ENCODE measurements at regions not wholly inside any gene's neighbourhood (a gene's known extent, or its start where the extent isn't known, plus 50 kb on each side); places are given as distances from the start of the nearest gene placed in this dataset.
"Not testable (repeated sequence)": the region's sequence is repeated elsewhere in the genome, so short reads cannot be mapped to it uniquely, and the experiment has no call there.

DNA sequence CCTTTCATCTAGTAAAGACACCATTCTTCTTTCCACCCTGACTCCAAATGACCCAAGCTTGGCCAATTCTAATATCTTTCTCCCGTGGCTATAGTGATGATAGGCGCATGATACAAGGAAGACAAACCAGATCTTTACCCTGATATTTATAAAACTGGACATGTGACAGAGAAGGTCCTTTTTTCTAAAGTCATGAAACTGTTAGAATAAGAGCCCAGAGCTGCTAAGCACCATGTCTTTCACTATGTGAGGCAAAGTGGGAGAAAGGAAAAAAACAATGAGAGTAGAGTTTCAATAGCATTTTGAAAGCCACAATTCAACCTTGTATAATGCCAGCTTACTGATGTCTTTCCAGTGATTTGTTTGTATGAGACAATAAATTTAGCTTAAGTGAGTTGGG lies 212.4 kb downstream of the RASSF9 start:
- Histone ChIP-seq H3K4me1 (no peaks in the 10 kb centered on the region), H3K9me3 (no peaks in the 10 kb centered on the region), H3K27me3 (no peaks in the 10 kb centered on the region), H3K36me3 (no peaks in the 10 kb centered on the region), H3K4me3 (ENCODE audit: low read depth, low read length) (no peak overlapping the region)
- DNase-seq, result no peak
- TF ChIP-seq, protein P1, sequence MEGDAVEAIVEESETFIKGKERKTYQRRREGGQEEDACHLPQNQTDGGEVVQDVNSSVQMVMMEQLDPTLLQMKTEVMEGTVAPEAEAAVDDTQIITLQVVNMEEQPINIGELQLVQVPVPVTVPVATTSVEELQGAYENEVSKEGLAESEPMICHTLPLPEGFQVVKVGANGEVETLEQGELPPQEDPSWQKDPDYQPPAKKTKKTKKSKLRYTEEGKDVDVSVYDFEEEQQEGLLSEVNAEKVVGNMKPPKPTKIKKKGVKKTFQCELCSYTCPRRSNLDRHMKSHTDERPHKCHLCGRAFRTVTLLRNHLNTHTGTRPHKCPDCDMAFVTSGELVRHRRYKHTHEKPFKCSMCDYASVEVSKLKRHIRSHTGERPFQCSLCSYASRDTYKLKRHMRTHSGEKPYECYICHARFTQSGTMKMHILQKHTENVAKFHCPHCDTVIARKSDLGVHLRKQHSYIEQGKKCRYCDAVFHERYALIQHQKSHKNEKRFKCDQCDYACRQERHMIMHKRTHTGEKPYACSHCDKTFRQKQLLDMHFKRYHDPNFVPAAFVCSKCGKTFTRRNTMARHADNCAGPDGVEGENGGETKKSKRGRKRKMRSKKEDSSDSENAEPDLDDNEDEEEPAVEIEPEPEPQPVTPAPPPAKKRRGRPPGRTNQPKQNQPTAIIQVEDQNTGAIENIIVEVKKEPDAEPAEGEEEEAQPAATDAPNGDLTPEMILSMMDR (IDR thresholded peaks at IDR 0.05; ENCODE audit: low read depth, low read length), result no peak

DNA sequence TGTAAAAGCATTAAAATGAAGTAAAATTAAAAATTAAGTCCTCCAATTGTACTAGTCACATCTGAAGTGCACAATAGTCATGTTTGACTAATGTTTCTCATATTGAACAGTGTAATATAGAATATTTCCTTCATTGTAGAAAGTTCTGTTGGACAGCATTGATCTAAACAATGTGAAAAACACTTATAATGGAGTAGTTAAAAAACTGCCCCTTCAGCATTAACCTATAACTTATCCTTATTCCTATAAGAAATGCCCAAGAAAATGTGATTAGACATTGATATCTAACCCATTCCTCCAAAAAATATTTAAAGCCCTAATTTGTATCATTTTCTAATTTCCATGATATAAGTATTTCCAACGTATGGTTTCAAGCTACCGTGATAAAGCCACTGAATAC lies 210.7 kb downstream of the RASSF9 start:
- Histone ChIP-seq H3K4me3 (ENCODE audit: low read depth, low read length) (no peak overlapping the region), H3K36me3 (no peaks in the 10 kb centered on the region), H3K4me1 (no peaks in the 10 kb centered on the region), H3K9me3 (no peaks in the 10 kb centered on the region), H3K27me3 (no peaks in the 10 kb centered on the region)
- TF ChIP-seq, protein P1 (IDR thresholded peaks at IDR 0.05; ENCODE audit: low read depth, low read length), result no peak
- no peak for DNase-seq

- no peak for DNase-seq
- Histone ChIP-seq H3K4me3 (ENCODE audit: low read depth, low read length) (no peak overlapping the region), H3K36me3 (no peaks in the 10 kb centered on the region), H3K4me1 (no peaks in the 10 kb centered on the region), H3K9me3 (no peaks in the 10 kb centered on the region), H3K27me3 (no peaks in the 10 kb centered on the region)
- TF ChIP-seq, protein P1 (IDR thresholded peaks at IDR 0.05; ENCODE audit: low read depth, low read length), result no peak
These were observed 210.0 kb downstream of the RASSF9 start for GRCh38 chr12:85626001-85626783.

GRCh38 chr12:85626784-85627171 lies 209.4 kb downstream of the RASSF9 start:
- DNase-seq, result no peak
- H3K27me3 ChIP-seq, result no peaks in the 10 kb centered on the region
- H3K4me1 ChIP-seq, result no peaks in the 10 kb centered on the region
- no peak overlapping the region for H3K4me3 ChIP-seq (ENCODE audit: low read depth, low read length)
- TF ChIP-seq, protein P1 (IDR thresholded peaks at IDR 0.05; ENCODE audit: low read depth, low read length), result no peak
- no peaks in the 10 kb centered on the region for H3K9me3 ChIP-seq
- no peaks in the 10 kb centered on the region for H3K36me3 ChIP-seq

- no peaks in the 10 kb centered on the region for H3K9me3 ChIP-seq
- no peak overlapping the region for H3K4me3 ChIP-seq (ENCODE audit: low read depth, low read length)
- no peaks in the 10 kb centered on the region for H3K4me1 ChIP-seq
- no peaks in the 10 kb centered on the region for H3K36me3 ChIP-seq
- no peak for DNase-seq
- H3K27me3 ChIP-seq, result no peaks in the 10 kb centered on the region
- TF ChIP-seq, protein P1 (IDR thresholded peaks at IDR 0.05; ENCODE audit: low read depth, low read length), result no peak
These were observed 208.6 kb downstream of the RASSF9 start for GRCh38 chr12:85627584-85627983.

GRCh38 chr12:85628562-85628961 lies 207.6 kb downstream of the RASSF9 start:
- not testable (repeated sequence) for H3K4me1 ChIP-seq; H3K27me3 ChIP-seq; H3K9me3 ChIP-seq; H3K36me3 ChIP-seq; H3K4me3 ChIP-seq (ENCODE audit: low read depth, low read length); DNase-seq
